Stimulated activated CD4-positive, alpha-beta T cell treated with anti-CD3 and anti-CD28 coated beads, Interleukin-4, amount 100 ng/mL, for 4 hours (primary cell): ENCODE measurements at regions not wholly inside any gene's neighbourhood (a gene's known extent, or its start where the extent isn't known, plus 50 kb on each side); places are given as distances from the start of the nearest gene placed in this dataset.

Source experiments
- DNase-seq, 2 experiments: peaks; one replicate each; pipeline ENCODE4 v3.0.0-alpha.2; 2020

- DNase-seq = no peak
Observed at GRCh38 chr9:14391620-14392019, 77.7 kb upstream of the NFIB start.

DNA sequence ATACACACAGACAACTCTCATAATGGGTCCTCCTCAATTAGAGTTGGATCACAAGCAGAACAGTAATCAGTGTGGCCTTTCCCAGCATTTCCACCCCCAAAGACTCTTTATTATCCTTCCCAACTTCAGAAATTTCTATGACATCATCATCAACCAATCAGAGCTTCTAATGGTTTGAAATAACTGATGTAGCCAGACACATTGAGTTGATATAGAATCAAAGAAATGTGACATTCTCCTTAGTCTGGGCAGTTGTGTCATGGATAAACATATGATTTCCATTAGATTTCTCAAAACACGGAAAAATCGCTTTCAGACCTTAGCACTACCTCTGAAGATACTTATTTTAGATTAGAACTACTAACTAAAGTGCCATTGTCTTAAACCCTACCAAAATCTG, 75.7 kb upstream of the NFIB start:
- no peak for DNase-seq

DNA sequence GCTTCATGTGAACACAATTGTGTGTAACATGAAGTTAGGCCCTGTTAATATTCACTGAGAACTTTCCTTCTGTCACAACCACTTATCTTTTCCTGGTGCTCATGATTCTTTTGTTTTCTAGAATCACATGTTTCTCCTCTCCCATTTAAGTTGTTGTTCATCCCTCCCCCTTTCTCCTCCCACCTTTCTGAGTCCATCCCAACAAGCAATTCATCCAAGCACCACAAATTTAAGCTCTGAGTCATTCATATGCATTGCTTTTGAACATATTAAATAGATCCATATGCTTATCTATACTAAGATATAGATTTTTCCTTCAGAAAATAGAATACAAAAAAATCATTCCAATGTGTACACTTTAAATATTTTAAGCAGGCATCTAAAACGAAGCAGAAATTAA, 75.2 kb upstream of the NFIB start:
- DNase-seq = no peak

GRCh38 chr9:14383773-14384172, 69.8 kb upstream of the NFIB start:
- no peak for DNase-seq

- DNase-seq = no peak
Observed at GRCh38 chr9:14383294-14383693, 69.4 kb upstream of the NFIB start.

- DNase-seq = no peak
Observed at GRCh38 chr9:14380061-14380836, 66.3 kb upstream of the NFIB start.

DNA sequence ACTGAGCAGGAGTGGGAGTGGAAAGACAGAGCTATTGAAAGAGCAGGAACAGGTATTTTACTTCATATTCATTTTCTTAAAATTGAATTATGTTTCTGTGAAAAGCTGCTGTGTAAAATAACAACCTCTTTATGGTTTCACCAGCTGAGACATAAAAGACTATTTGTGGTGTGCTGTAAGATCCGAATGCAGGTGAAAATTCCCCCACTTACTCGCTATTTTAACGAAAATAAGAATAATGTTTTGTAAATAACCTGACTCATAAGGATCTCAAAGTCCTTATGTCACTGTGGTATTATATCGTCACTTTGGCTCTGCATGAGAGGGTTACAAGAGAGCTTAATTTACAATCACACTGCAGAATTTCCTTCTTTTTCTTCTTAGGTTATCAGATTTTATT, 65.3 kb upstream of the NFIB start:
- no peak for DNase-seq

DNA sequence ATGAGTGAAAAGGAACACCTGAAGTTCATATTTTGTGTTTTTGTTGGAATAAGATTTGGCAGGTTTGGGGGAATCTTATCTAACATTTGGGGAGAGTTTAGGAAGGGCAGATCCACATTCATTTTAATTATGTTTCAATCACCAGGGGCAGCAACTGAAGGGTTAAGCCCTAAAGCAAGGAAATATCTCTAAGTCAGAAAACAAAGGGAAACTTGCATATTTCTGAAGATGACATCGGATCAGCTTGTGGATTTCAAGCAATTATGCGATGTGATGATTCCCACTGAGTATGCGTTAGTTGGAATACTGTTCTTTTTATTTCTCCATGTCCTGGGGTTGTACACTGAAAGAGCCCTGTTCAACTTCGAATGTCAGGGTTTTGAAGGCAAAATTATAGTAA, 59.8 kb upstream of the NFIB start:
- no peak for DNase-seq

DNA sequence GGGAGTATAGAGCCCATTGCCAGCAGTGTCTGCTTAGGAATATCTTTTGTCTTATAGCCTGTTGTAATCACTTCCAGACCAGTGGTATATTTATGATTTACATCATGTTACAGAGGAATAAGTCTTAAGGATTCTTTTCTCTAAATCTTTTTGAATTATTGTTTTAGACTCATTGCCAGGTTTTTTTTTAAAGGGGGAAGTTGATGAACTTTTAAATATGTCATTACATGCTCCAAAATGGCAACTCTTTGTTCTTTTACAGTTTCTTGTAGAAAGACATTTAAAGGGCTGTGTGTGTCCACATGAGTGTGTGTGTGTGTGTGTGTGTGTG, 59.4 kb upstream of the NFIB start:
- no peak for DNase-seq

DNA sequence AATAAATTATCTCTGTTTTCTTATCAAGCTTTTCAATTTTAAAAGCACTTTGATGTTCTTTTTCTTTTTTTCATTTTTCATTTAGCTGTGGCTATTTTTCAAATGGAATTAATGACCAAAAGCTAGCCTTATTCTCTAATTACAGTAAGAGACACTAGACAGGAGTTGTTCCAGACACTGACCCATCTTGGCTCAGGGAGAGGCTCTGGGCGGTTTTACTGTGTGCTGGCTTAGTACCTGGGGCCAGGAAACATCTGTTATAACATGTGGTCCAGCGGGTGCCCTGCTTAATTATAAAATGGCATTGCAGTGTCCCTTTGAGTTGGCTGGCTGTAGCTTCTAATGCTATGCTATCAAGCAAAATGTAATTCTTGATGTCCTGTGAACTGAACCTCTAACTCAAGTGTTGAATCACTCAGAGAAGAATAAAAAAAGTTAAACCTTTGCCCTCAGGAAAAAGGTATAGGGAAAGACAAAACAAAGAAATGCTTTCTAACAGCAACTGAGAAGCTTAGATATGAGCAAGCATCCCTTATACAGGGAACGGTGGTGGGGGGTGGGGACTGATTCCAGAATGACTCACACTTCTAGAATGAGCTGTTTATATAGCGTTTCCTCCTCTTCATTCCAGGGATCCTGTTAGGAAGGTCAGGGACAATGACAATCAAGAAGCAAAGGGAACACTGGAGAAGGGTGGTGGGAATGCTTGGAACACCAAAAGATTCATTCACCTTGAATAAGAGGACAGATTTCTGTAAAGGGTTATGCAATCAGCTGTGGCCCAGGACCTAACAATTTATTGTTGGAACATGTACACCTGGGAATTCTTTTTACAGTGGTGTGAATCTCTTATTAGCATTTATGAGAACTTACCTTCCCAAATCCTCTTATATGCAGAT, 58.7 kb upstream of the NFIB start:
- no peak for DNase-seq

- DNase-seq = no peak
Observed at GRCh38 chr9:14369011-14369410, 55.1 kb upstream of the NFIB start.

DNA sequence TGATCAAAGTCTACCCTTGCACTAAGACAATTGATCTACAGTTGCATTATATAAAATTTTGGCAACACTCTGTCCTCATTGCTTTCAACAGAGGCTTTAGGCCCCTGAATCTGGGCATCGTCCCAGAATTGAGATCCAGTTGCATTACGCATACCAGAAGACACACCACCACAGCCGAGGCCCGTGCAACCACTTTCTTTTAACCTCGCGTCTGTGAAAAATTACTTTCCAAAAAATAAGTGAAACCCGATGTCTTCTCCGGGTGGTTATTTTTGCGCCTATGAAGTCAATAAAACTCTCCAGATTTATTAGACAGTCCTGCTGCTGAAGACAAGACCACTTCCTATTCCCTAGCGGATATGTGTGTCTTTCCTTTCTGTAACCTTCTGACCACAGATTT, 52.1 kb upstream of the NFIB start:
- DNase-seq = no peak

DNA sequence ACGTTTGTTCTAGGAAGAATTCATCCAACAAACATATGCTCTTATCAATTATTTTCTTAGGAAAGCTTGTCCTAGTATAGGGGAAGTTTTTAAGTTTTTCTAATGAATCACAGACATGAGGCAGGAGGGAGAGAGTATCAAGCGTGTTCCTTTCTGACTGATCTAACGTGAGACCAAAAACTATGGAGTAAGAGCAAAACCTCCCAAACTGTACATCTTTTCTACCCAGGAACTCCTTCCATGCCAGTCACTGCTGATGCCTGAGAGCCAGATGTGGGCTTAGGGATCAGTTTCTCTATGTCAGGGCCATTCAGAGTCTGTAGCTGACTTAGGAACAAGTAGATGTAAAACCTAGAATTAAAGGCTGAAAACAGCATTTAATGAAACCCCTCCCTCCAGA, 51.7 kb upstream of the NFIB start:
- no peak for DNase-seq
